ENCODE measurements at regions not wholly inside any gene's neighbourhood (a gene's known extent, or its start where the extent isn't known, plus 50 kb on each side); places are given as distances from the start of the nearest gene placed in this dataset.
A peak's percentile ranks its signal among the peaks of the same experiment; 100 is the strongest.
"Not testable (repeated sequence)": the region's sequence is repeated elsewhere in the genome, so short reads cannot be mapped to it uniquely, and the experiment has no call there.

DNA sequence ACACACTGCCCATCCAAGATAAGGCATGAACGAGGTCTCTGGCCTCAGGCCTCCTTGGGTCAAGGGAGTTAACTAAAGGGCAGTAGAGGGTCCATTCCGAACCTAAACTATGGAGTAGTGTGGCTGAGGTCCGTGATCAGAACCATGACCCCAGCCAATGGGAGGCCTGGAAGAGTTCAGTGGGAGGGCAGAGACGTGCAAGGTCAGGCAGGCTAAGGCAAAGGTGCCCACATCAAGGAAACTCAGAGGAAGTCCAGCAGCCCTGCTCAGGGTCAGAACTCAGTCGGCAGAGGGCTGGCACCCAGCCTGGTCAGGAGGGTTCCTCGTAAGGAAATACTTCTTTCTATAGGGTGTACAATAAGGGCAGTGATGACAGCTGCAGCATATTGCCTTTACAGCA lies 152.2 kb downstream of the SOD2 start:
- no peak for DNase-seq
- Histone ChIP-seq H3K36me3 (no peaks in the 10 kb centered on the region), H3K4me1 (no peaks in the 10 kb centered on the region), H3K4me3 (no peak overlapping the region), H3K9me3 (no peaks in the 10 kb centered on the region), H3K27me3 (peaks cover 0 to 3% (median 0%) of the 10 kb centered on the region in 9 donors), H3K27ac (no peak overlapping the region)
- TF ChIP-seq POLR2A (IDR thresholded peaks at IDR 0.05): no peak
- TF ChIP-seq, protein P1, sequence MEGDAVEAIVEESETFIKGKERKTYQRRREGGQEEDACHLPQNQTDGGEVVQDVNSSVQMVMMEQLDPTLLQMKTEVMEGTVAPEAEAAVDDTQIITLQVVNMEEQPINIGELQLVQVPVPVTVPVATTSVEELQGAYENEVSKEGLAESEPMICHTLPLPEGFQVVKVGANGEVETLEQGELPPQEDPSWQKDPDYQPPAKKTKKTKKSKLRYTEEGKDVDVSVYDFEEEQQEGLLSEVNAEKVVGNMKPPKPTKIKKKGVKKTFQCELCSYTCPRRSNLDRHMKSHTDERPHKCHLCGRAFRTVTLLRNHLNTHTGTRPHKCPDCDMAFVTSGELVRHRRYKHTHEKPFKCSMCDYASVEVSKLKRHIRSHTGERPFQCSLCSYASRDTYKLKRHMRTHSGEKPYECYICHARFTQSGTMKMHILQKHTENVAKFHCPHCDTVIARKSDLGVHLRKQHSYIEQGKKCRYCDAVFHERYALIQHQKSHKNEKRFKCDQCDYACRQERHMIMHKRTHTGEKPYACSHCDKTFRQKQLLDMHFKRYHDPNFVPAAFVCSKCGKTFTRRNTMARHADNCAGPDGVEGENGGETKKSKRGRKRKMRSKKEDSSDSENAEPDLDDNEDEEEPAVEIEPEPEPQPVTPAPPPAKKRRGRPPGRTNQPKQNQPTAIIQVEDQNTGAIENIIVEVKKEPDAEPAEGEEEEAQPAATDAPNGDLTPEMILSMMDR (IDR thresholded peaks at IDR 0.05): no peak
- WGBS, 4 donors: 67 to 85% (median 74%) methylated on average over 6 of the region's 6 CpGs
- intact Hi-C loops (cut with DNase I): no loop called here
- ATAC-seq: no peak

DNA sequence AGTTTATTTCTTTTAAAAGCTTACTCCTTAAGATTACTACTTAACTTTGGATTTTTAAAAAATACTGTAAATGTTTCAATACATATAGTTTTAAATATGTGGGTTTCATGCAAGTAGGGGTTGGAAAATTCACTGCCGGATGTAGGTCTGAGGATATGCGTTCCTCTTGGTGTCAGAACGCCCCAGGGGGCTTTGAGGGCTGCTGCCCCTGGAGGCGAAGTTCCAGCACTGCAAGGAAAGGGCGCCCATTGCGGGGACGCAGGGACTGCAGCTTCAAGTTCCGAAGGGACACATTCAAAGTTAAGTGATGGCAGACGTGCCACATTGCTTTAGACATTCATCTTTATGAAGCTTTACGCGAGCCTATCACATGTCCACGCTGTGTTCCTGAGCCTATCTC lies 152.9 kb downstream of the SOD2 start:
- Histone ChIP-seq H3K27ac (no peak overlapping the region), H3K27me3 (peaks cover 0 to 3% (median 0%) of the 10 kb centered on the region in 9 donors), H3K4me3 (no peak overlapping the region), H3K36me3 (no peaks in the 10 kb centered on the region), H3K9me3 (no peaks in the 10 kb centered on the region), H3K4me1 (no peaks in the 10 kb centered on the region)
- WGBS, 4 donors: 34 to 41% (median 38%) methylated on average over 12 of the region's 12 CpGs
- TF ChIP-seq, protein P1 (IDR thresholded peaks at IDR 0.05): peak in 2 of 12 donors; percentile 18 to 20
- no peak for TF ChIP-seq POLR2A (IDR thresholded peaks at IDR 0.05)
- no peak for DNase-seq
- no peak for ATAC-seq
- intact Hi-C loops (cut with DNase I): no loop called here

DNA sequence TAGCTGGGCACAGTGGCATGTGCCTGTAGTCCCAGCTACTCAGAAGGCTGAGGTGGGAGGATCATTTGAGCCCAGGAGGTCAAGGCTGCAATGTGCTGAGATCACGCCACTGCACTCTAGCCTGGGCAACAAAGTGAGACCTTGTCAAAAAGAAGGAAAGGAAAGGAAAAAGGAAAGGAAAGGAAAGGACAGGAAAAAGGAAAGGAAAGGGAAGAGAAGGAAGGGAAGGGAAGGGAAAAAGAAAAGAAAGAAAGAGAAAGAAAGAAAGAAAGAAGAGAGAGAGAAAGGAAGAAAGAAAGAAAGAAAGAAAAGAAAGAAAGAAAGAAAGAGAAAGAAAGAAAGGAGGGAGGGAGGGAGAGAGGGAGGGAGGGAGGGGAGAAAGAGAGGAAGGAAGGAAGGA lies 155.0 kb downstream of the SOD2 start:
- H3K27me3 ChIP-seq: not testable (repeated sequence)

DNA sequence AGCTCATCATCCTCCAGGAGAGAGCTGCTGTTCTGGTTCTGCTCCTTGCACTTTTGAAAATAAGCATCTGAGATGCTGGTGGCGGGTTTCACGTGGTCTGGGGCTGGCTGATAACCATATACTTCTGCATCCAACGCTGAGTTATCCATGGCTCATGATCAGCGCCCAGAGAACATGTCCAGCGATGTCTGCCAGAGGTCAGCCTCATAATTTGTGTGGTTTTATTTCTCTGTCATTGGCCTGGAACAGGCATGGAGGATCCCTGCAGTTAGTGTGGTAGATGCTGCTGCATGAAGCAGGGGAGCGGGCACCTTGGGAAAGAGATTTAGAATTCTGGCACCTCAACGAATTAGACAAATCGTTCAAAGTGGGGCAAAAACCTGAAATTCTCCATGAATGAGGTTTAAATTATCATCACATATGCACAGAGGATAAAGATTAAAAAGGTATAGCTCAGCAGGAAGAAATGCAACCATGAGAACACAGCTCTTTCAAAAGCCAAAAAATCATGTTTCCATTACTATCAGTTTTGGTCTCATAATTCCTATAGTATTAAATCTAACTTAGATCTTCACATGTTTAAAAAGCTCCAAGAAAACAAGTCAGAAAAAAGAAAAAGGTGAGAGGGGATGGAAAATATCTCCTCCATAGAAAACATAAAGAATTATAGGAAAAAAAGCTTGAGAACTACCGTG lies 157.2 kb downstream of the SOD2 start:
- TF ChIP-seq, protein P1 (IDR thresholded peaks at IDR 0.05): no peak
- no peak for TF ChIP-seq POLR2A (IDR thresholded peaks at IDR 0.05)
- Histone ChIP-seq H3K4me3 (no peak overlapping the region), H3K36me3 (no peaks in the 10 kb centered on the region), H3K9me3 (no peaks in the 10 kb centered on the region), H3K27me3 (peaks cover 0 to 3% (median 0%) of the 10 kb centered on the region in 9 donors), H3K4me1 (peaks cover 0 to 4% (median 0%) of the 10 kb centered on the region in 12 donors), H3K27ac (no peak overlapping the region)
- DNase-seq (no peak), ATAC-seq (no peak)
- 81 to 86% (median 83%) methylated on average over 9 of the region's 9 CpGs for WGBS, 4 donors
- intact Hi-C loops (cut with DNase I): no loop called here

More for the DNA sequence above, 155.0 kb downstream of the SOD2 start:
- intact Hi-C loops (cut with DNase I); ATAC-seq; H3K36me3 ChIP-seq; H3K4me3 ChIP-seq; H3K27ac ChIP-seq; H3K4me1 ChIP-seq; H3K9me3 ChIP-seq; DNase-seq: not testable (repeated sequence)
- WGBS, 4 donors: 82 to 90% (median 84%) methylated on average over 1 of the region's 1 CpG

DNA sequence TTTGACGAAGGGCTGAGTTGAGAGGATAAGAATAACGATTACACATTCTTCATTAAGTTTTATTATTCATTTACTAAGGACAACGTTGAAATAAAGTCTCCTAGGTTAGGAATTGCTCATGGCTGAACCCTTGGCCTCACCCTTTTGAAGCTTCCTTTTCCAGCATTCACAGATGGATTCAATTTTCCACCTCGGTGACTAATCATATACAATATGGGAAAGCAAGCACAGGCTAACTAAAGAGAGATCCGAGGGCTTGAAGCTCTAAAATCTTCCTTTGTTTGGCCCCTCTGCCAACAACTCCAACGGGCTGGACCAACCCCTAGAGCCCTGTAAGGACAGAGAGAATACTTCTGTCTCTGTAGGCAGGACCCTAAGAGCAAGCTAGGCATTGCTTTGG lies 159.5 kb downstream of the SOD2 start:
- intact Hi-C loops (cut with DNase I): no loop called here
- DNase-seq (no peak), ATAC-seq (no peak)
- Histone ChIP-seq H3K9me3 (no peaks in the 10 kb centered on the region), H3K36me3 (no peaks in the 10 kb centered on the region), H3K27ac (no peak overlapping the region), H3K4me3 (no peak overlapping the region), H3K27me3 (peaks cover 0 to 1% (median 0%) of the 10 kb centered on the region in 9 donors), H3K4me1 (peaks cover 0 to 14% (median 0%) of the 10 kb centered on the region in 12 donors)
- no peak for TF ChIP-seq POLR2A (IDR thresholded peaks at IDR 0.05)
- TF ChIP-seq, protein P1 (IDR thresholded peaks at IDR 0.05): no peak
- WGBS, 4 donors: 61 to 68% (median 62%) methylated on average over 6 of the region's 6 CpGs
